ENCODE measurements at regions not wholly inside any gene's neighbourhood (a gene's known extent, or its start where the extent isn't known, plus 50 kb on each side); places are given as distances from the start of the nearest gene placed in this dataset.

DNA sequence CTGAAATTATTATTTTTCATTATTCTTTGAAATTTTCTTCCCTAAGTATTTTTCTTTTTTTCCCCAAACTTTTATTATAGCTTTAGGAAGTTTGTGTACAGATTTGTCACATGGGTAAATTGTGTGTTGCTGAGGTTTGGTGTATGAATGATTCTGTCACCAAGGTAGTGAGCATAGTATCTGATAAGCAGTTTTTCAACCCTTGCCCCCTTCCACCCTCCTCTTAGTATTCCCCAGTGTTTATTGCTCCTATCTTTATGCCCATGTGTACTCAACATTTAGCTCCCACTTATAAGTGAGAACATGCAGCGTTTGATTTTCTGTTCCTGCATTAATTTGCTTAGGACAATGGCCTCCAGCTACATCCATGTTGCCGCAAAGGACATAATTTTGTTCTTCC, 103.9 kb upstream of the MAGEB2 start:
- Histone ChIP-seq H3K79me2 (ENCODE audit: low read depth) (no peaks in the 10 kb centered on the region), H3K27me3 (no peaks in the 10 kb centered on the region), H3K9ac (no peak overlapping the region), H3K4me1 (no peaks in the 10 kb centered on the region), H3K9me3 (ENCODE audit: low read depth) (peaks cover 7% of the 10 kb centered on the region), H4K20me1 (ENCODE audit: low read depth) (no peaks in the 10 kb centered on the region), H3K27ac (no peak overlapping the region), H3F3A (ENCODE audit: low read depth) (no peaks in the 10 kb centered on the region), H3K4me3 (no peak overlapping the region), H2AFZ (replicated peaks) (no peak overlapping the region), H3K4me2 (no peak overlapping the region), H3K36me3 (no peaks in the 10 kb centered on the region)
- H3K27ac Mint-ChIP-seq: no peak overlapping the region
- no peak for TF ChIP-seq EZH2 (IDR thresholded peaks at IDR 0.05)
- no peak overlapping the region for H3K4me3 Mint-ChIP-seq
- no peaks in the 10 kb centered on the region for H3K4me1 Mint-ChIP-seq
- H3K9me3 Mint-ChIP-seq: no peaks in the 10 kb centered on the region
- no peak for DNase-seq (ENCODE audit: low spot score)
- H3K36me3 Mint-ChIP-seq: no peaks in the 10 kb centered on the region
- no peaks in the 10 kb centered on the region for H3K27me3 Mint-ChIP-seq (ENCODE audit: insufficient read depth, low read depth)

DNA sequence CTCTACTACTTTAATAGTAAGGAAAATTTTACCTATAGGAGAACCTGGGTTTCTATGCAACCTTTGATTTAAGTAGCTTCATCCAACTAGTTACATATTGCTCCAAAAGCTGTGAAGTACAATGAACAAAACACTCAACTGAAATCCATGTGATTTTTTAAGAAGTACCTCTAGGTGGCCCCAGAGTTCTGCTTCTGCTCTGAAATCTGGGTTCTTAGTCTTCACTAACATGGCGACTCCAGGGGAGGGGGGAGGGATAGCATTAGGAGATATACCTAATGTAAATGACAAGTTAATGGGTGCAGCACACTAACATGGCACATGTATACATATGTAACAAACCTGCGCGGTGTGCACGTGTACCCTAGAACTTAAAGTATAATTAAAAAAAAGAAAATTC, 73.4 kb upstream of the MAGEB2 start:
- Mint-ChIP-seq H3K9me3 (no peaks in the 10 kb centered on the region), H3K36me3 (no peaks in the 10 kb centered on the region), H3K27ac (no peak overlapping the region), H3K4me3 (no peak overlapping the region), H3K4me1 (no peaks in the 10 kb centered on the region), H3K27me3 (ENCODE audit: insufficient read depth, low read depth) (no peaks in the 10 kb centered on the region)
- Histone ChIP-seq H3K4me3 (no peak overlapping the region), H3F3A (ENCODE audit: low read depth) (no peaks in the 10 kb centered on the region), H3K27me3 (no peaks in the 10 kb centered on the region), H3K4me2 (no peak overlapping the region), H3K36me3 (no peaks in the 10 kb centered on the region), H4K20me1 (ENCODE audit: low read depth) (no peaks in the 10 kb centered on the region), H3K27ac (no peak overlapping the region), H3K9me3 (ENCODE audit: low read depth) (no peaks in the 10 kb centered on the region), H3K9ac (no peak overlapping the region), H2AFZ (replicated peaks) (no peak overlapping the region), H3K79me2 (ENCODE audit: low read depth) (no peaks in the 10 kb centered on the region), H3K4me1 (no peaks in the 10 kb centered on the region)
- no peak for TF ChIP-seq EZH2phosphoT487 (IDR thresholded peaks at IDR 0.05)
- no peak for TF ChIP-seq EZH2 (IDR thresholded peaks at IDR 0.05)
- TF ChIP-seq, protein P1, sequence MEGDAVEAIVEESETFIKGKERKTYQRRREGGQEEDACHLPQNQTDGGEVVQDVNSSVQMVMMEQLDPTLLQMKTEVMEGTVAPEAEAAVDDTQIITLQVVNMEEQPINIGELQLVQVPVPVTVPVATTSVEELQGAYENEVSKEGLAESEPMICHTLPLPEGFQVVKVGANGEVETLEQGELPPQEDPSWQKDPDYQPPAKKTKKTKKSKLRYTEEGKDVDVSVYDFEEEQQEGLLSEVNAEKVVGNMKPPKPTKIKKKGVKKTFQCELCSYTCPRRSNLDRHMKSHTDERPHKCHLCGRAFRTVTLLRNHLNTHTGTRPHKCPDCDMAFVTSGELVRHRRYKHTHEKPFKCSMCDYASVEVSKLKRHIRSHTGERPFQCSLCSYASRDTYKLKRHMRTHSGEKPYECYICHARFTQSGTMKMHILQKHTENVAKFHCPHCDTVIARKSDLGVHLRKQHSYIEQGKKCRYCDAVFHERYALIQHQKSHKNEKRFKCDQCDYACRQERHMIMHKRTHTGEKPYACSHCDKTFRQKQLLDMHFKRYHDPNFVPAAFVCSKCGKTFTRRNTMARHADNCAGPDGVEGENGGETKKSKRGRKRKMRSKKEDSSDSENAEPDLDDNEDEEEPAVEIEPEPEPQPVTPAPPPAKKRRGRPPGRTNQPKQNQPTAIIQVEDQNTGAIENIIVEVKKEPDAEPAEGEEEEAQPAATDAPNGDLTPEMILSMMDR (IDR thresholded peaks at IDR 0.05): peak; percentile 63
- DNase-seq (ENCODE audit: low spot score): peak; percentile 71

DNA sequence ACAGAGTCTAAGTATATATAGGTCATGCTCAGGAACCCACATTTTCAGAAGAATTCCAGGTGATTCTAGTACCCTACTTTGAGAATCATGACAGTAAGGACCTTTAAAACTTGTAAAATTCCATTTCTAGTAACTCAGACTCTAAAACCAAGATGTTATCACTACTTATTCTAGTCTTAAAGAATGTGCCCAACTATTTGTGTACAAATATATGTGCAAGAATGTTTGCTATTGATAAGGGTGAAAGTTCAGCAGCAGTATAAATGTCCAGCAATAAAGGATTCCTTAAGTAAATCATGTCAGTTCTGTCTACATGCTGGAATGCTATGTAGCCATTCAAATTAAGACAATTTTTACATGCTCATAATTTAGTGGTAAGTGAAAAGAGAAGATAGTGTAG, 71.1 kb upstream of the MAGEB2 start:
- H3K9me3 Mint-ChIP-seq: peaks cover 10% of the 10 kb centered on the region
- H3K4me1 ChIP-seq: no peaks in the 10 kb centered on the region
- H3K4me3 ChIP-seq: no peak overlapping the region
- no peak overlapping the region for H3K4me2 ChIP-seq
- no peaks in the 10 kb centered on the region for H3K9me3 ChIP-seq (ENCODE audit: low read depth)
- DNase-seq (ENCODE audit: low spot score): no peak
- H3K36me3 ChIP-seq: no peaks in the 10 kb centered on the region
- no peaks in the 10 kb centered on the region for H3K27me3 ChIP-seq
- TF ChIP-seq, protein P1 (IDR thresholded peaks at IDR 0.05): no peak
- no peak overlapping the region for H3K9ac ChIP-seq
- no peak overlapping the region for H2AFZ ChIP-seq (replicated peaks)
- H3K27ac ChIP-seq: no peak overlapping the region
- H3K79me2 ChIP-seq (ENCODE audit: low read depth): no peaks in the 10 kb centered on the region
- H3K27ac Mint-ChIP-seq: no peak overlapping the region
- H3K4me3 Mint-ChIP-seq: no peak overlapping the region
- no peaks in the 10 kb centered on the region for H3K27me3 Mint-ChIP-seq (ENCODE audit: insufficient read depth, low read depth)
- H4K20me1 ChIP-seq (ENCODE audit: low read depth): no peaks in the 10 kb centered on the region
- H3K36me3 Mint-ChIP-seq: no peaks in the 10 kb centered on the region
- no peaks in the 10 kb centered on the region for H3K4me1 Mint-ChIP-seq
- no peaks in the 10 kb centered on the region for H3F3A ChIP-seq (ENCODE audit: low read depth)

DNA sequence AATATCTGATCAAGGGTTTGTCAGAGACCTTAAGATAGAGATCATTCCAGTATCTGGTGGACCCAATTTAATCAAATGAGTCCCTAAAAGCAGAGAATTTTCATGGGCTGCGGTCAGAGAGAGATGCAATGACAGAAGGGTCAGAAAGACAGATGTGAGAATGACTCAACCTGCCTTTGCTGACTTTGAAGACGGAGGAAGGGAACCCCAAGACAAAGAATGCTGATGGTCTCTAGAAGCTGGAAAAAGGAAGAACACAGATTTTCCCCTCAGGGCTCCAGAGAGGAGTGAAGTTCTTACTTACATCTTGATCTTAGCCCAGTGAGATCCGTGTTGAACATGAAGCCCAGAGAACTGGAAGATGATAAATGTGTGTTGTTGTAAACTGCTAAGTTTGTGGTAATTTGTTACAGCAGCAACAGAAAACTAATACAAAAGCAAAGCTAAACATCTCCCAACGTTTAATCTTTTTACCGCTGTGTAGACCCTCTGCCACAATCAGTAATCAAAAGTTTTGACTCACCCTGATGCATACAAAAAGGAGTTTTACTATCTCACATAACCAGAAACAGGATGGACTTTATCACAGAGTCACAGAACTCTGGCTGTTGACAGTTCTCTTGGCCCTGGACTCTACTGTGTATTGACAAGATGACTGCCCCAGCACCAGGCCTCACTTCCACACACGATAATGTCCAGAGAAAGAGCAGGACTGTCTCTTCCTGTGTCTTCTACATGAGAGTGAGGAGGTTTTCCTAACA, 70.2 kb upstream of the MAGEB2 start:
- Histone ChIP-seq H3K27me3 (no peaks in the 10 kb centered on the region), H3K4me1 (no peaks in the 10 kb centered on the region), H3K27ac (no peak overlapping the region), H3K4me2 (no peak overlapping the region), H3K36me3 (no peaks in the 10 kb centered on the region), H4K20me1 (ENCODE audit: low read depth) (no peaks in the 10 kb centered on the region), H3K79me2 (ENCODE audit: low read depth) (no peaks in the 10 kb centered on the region), H3K9me3 (ENCODE audit: low read depth) (no peaks in the 10 kb centered on the region), H3F3A (ENCODE audit: low read depth) (no peaks in the 10 kb centered on the region), H2AFZ (replicated peaks) (no peak overlapping the region), H3K4me3 (no peak overlapping the region), H3K9ac (no peak overlapping the region)
- no peak overlapping the region for H3K4me3 Mint-ChIP-seq
- no peaks in the 10 kb centered on the region for H3K27me3 Mint-ChIP-seq (ENCODE audit: insufficient read depth, low read depth)
- peaks cover 11% of the 10 kb centered on the region for H3K9me3 Mint-ChIP-seq
- no peaks in the 10 kb centered on the region for H3K36me3 Mint-ChIP-seq
- H3K27ac Mint-ChIP-seq: no peak overlapping the region
- no peak for DNase-seq (ENCODE audit: low spot score)
- no peaks in the 10 kb centered on the region for H3K4me1 Mint-ChIP-seq
- TF ChIP-seq EZH2 (IDR thresholded peaks at IDR 0.05) (no peak), EZH2phosphoT487 (IDR thresholded peaks at IDR 0.05) (no peak)
- TF ChIP-seq, protein P1 (IDR thresholded peaks at IDR 0.05): no peak

Measured in neural progenitor cell (in vitro differentiated cells).